Stimulated activated naive CD8-positive, alpha-beta T cell treated with anti-CD3 and anti-CD28 coated beads, Interleukin-15, amount 100 ng/mL, for 72 hours (primary cell): ENCODE measurements at regions not wholly inside any gene's neighbourhood (a gene's known extent, or its start where the extent isn't known, plus 50 kb on each side); places are given as distances from the start of the nearest gene placed in this dataset.

Source experiments
- ATAC-seq: fragments of 150-1000 bp; cut with Tn5 transposase; 2 replicates; pipeline ENCODE4 v1.10.0; 2021; ENCODE audit warnings: mild to moderate bottlenecking, moderate library complexity
- DNase-seq, 2 donors: peaks; one replicate each; pipeline ENCODE4 v3.0.0; 2021 to 2022
- H3K27ac Mint-ChIP-seq, 2 donors: one replicate each; pipeline ENCODE4 v1.8.0; 2022; ENCODE audit warnings: mild to moderate bottlenecking in 2 of 2, mixed read lengths in 2 of 2, moderate library complexity in 2 of 2
- H3K27me3 Mint-ChIP-seq: one replicate; pipeline ENCODE4 v1.8.0; 2022; ENCODE audit warnings: mixed read lengths
- H3K4me1 Mint-ChIP-seq: one replicate; pipeline ENCODE4 v1.8.0; 2022; ENCODE audit warnings: mild to moderate bottlenecking, mixed read lengths
- H3K4me3 Mint-ChIP-seq, 2 donors: one replicate each; pipeline ENCODE4 v1.8.0; 2022; ENCODE audit warnings: mild to moderate bottlenecking in 2 of 2, mixed read lengths in 2 of 2, moderate library complexity in 1 of 2
- H3K9me3 Mint-ChIP-seq, 2 donors: one replicate each; pipeline ENCODE4 v1.8.0; 2022; ENCODE audit warnings: mixed read lengths in 2 of 2

DNA sequence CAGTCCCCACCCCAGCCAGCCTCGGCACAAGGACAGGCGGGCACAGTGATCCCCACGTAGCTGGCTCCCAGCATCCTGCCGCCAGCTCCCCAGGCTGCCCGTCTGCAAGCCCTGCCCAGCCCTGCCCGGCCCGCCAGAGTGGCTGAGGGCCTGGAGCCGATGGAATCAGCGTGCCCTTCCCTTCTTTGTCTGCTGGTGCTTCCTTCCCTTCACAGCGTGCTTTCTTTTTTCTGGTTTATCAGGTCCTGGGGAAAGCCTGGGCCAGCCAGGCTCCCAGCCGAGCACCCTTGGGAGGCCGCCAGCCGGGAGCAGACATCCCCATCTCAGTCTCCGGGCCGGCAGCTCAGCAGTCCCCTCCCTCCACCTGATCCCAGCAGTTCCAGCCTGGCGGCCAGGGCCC lies 54.7 kb upstream of the SMAD6 start:
- DNase-seq (no peak), ATAC-seq (no peak)
- Mint-ChIP-seq H3K27ac (no peak overlapping the region), H3K4me1 (no peaks in the 10 kb centered on the region), H3K9me3 (no peaks in the 10 kb centered on the region), H3K4me3 (no peak overlapping the region), H3K27me3 (no peaks in the 10 kb centered on the region)

DNA sequence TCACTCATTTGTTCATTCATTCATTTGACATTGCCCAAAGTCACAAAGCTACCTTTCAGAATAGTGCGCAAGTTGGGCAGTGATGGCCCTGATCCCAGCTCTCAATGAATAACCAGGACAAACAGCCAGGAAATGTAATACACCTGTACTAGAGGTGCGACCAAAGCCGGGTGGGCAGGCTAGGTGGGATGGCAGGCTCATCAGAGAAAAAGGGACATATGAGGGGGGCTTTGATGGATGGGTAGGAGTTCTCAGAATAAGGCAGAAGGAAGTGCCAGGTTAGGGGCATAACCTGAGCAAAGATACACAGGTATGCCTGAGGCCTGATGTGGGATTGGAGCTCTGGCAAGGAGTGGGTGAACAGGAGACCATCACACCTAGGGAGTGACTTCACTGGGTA lies 53.4 kb upstream of the SMAD6 start:
- no peak for ATAC-seq
- DNase-seq, result no peak
- no peaks in the 10 kb centered on the region for H3K9me3 Mint-ChIP-seq
- H3K27ac Mint-ChIP-seq, result no peak overlapping the region
- peaks cover 1% of the 10 kb centered on the region for H3K27me3 Mint-ChIP-seq
- H3K4me1 Mint-ChIP-seq, result no peaks in the 10 kb centered on the region
- H3K4me3 Mint-ChIP-seq, result no peak overlapping the region

DNA sequence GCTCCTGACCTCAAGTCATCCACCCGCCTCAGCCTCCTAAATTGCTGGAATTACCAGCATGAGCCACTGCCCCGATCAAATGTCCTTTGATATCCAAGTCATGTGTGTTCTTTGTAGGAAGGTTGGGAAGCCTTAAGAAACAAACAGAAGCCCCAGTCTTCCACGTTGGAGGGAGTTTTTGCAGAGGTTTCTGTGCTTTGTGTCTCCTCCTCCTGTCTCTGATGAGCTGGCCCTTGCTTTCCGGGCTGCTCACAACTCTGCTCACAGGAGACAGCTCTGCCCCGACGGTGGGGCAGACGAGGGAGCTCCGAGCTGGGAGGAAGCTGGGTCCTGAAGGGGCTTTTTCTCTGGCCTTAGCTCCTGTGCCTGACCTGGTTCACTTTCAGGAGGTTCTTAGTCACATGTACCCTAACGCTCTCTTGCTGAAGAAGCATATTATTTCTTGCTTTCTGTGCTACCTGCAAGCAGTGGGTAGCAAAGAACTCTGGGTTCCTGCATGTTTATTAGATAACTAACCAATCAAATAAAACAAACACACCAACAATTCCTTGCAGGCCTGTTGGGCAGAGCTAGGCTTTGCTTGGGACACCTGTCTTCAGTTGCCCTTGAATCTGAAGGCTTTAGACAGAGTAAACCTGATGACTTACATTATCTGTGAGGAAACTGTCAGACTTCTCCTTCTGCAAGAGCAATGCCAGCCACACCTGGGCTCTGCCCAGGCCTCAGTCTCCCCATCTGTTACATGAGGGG lies 52.6 kb upstream of the SMAD6 start:
- no peak overlapping the region for H3K4me3 Mint-ChIP-seq

DNA sequence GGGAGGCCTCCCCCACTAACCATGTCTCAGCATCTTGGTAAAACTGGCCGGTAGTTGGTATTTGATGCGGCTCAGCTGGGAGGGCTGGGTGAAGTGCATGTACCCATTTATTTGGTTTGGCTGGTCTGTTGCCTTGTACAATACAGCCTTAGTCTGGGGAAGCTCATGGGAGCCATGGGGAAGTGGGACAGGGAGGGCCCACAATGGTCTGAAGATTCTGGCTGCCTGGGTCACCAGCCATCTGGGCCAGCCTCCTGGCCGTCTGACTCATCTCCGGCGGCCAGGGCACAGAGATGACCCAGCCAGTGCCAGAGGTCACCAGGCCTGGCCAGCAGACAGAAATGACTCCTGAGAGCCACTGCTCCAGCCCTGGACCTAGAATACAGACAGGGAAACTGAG lies 51.6 kb upstream of the SMAD6 start:
- peaks cover 10% of the 10 kb centered on the region for H3K4me1 Mint-ChIP-seq
- no peak overlapping the region for H3K4me3 Mint-ChIP-seq
- ATAC-seq (no peak), DNase-seq (no peak)
- no peaks in the 10 kb centered on the region for H3K9me3 Mint-ChIP-seq
- no peak overlapping the region for H3K27ac Mint-ChIP-seq
- H3K27me3 Mint-ChIP-seq, result peaks cover 7% of the 10 kb centered on the region

More for the DNA sequence above, 52.6 kb upstream of the SMAD6 start:
- peaks cover 7% of the 10 kb centered on the region for H3K4me1 Mint-ChIP-seq
- ATAC-seq (no peak), DNase-seq (no peak)
- no peaks in the 10 kb centered on the region for H3K9me3 Mint-ChIP-seq
- peaks cover 7% of the 10 kb centered on the region for H3K27me3 Mint-ChIP-seq
- no peak overlapping the region for H3K27ac Mint-ChIP-seq

DNA sequence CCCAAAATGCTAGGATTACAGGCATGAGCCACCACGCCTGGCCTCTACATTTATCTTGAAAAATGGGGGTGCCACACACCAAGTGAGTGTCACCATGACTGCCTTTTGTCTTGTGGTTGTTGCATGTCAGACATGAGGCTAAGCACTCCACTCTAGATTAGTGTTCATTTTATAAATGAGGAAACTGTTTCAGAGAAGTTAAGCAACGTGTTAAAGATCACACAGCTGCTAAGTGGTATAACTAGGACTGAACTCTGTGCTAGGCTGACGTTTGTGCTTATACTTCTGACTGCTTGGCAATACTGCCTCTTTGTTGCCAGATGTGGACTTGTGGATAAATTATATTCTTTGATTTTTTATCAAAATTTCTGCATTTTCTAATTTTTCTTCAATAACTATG lies 50.8 kb upstream of the SMAD6 start:
- no peak overlapping the region for H3K27ac Mint-ChIP-seq
- DNase-seq (no peak), ATAC-seq (no peak)
- H3K4me1 Mint-ChIP-seq, result peaks cover 18% of the 10 kb centered on the region
- no peak overlapping the region for H3K4me3 Mint-ChIP-seq
- no peaks in the 10 kb centered on the region for H3K9me3 Mint-ChIP-seq
- peaks cover 13% of the 10 kb centered on the region for H3K27me3 Mint-ChIP-seq

DNA sequence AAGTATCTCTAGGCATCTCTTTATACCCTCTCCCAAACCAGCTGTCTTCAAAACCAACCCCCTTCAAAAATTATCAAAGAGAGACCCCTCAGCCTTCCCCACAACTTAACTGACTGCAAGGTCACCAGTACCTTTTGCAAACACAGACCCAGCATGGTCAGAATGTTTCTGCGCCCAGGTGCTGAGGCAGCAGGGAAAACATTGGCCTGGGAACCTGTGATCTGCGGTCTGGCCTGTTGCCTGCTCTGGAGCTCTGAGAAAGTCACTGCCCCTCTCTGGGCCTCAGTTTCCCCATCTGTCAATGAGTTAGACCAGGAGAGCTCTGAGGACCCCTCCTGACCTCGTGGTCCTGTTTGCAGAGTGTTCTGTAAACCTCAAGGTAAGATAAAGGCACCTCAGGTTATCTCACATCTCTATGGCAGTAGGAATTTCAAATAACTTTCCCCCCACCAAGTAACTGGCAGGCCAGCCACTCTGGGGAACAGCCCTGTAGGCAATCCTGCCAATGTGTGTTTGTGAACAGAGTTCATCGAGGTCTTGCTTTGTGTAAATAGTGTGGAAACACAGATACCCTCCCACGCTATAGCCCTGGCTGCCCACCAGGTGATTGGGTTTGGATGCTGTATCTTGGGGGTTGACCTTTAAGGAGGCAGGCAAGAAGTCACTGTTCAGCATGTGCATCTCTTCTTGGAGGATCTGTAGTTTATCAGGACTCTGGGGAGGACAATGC lies 50.0 kb upstream of the SMAD6 start:
- Mint-ChIP-seq H3K27ac (no peak overlapping the region), H3K27me3 (peaks cover 15% of the 10 kb centered on the region), H3K4me3 (no peak overlapping the region), H3K4me1 (peaks cover 19% of the 10 kb centered on the region), H3K9me3 (no peaks in the 10 kb centered on the region)
- ATAC-seq (no peak), DNase-seq (no peak)
